ENCODE measurements at regions not wholly inside any gene's neighbourhood (a gene's known extent, or its start where the extent isn't known, plus 50 kb on each side); places are given as distances from the start of the nearest gene placed in this dataset.
"Not testable (repeated sequence)": the region's sequence is repeated elsewhere in the genome, so short reads cannot be mapped to it uniquely, and the experiment has no call there.

- H4K20me1 ChIP-seq (ENCODE audit: insufficient read depth): no peaks in the 10 kb centered on the region; the same call in 1 of the 2 replicates
- no peak overlapping the region for H3K4me3 ChIP-seq (replicated peaks in 1 of 2; ENCODE audit: low read depth in 1 of 2, low read length in 2 of 2)
- BruUV-seq (replicated peaks): no TSS peak
- RAD21 ChIA-PET (ENCODE audit: low non-redundant PET in 1 of 2, low total read pairs in 2 of 2, uncharacterized antibody in 2 of 2, unreplicated experiment in 2 of 2): no interaction called here
- DNase-seq (ENCODE audit: low read depth, low spot score) (no peak), ATAC-seq (no peak)
- no peak overlapping the region for H2AFZ ChIP-seq (ENCODE audit: low read depth, low read length, poor library complexity, severe bottlenecking)
- no peaks in the 10 kb centered on the region for H3K9me2 ChIP-seq (ENCODE audit: insufficient read depth)
- H3K9ac ChIP-seq (ENCODE audit: low read length): no peak overlapping the region
- no peaks in the 10 kb centered on the region for H3K36me3 ChIP-seq (ENCODE audit: control insufficient read depth in 1 of 2, insufficient read depth in 2 of 2, low read length in 2 of 2)
- H3K9me3 ChIP-seq (ENCODE audit: control insufficient read depth in 1 of 2, insufficient read depth in 1 of 2, low read depth in 1 of 2, low read length in 2 of 2): no peaks in the 10 kb centered on the region
- intact Hi-C loops (cut with micrococcal nuclease): no loop called here
- TF ChIP-seq CEBPB (IDR thresholded peaks at IDR 0.05; ENCODE audit: low read depth) (no peak), POLR2A (IDR thresholded peaks at IDR 0.05; ENCODE audit: borderline replicate concordance, extremely low read depth, insufficient read depth, insufficient read length) (no peak), SRF (IDR thresholded peaks at IDR 0.05; ENCODE audit: low read depth) (no peak), ZNF274 (IDR thresholded peaks at IDR 0.05; ENCODE audit: low read depth, low read length) (no peak), JUND (IDR thresholded peaks at IDR 0.05) (no peak), MAX (IDR thresholded peaks at IDR 0.05) (no peak), FOSL1 (IDR thresholded peaks at IDR 0.05; ENCODE audit: low read depth) (no peak), TCF7L2 (IDR thresholded peaks at IDR 0.05; ENCODE audit: borderline replicate concordance, extremely low read depth, insufficient read depth, insufficient read length) (no peak), POLR2AphosphoS5 (IDR thresholded peaks at IDR 0.05; ENCODE audit: low read depth, low read length) (no peak), RAD21 (IDR thresholded peaks at IDR 0.05; ENCODE audit: low read depth) (no peak)
- TF ChIP-seq, protein P1, sequence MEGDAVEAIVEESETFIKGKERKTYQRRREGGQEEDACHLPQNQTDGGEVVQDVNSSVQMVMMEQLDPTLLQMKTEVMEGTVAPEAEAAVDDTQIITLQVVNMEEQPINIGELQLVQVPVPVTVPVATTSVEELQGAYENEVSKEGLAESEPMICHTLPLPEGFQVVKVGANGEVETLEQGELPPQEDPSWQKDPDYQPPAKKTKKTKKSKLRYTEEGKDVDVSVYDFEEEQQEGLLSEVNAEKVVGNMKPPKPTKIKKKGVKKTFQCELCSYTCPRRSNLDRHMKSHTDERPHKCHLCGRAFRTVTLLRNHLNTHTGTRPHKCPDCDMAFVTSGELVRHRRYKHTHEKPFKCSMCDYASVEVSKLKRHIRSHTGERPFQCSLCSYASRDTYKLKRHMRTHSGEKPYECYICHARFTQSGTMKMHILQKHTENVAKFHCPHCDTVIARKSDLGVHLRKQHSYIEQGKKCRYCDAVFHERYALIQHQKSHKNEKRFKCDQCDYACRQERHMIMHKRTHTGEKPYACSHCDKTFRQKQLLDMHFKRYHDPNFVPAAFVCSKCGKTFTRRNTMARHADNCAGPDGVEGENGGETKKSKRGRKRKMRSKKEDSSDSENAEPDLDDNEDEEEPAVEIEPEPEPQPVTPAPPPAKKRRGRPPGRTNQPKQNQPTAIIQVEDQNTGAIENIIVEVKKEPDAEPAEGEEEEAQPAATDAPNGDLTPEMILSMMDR (IDR thresholded peaks at IDR 0.05 in 2 of 3, conservative IDR thresholded peaks at IDR 0.05 in 1 of 3; ENCODE audit: borderline replicate concordance in 1 of 3, insufficient read depth in 1 of 3, low read depth in 2 of 3, low read length in 2 of 3): no peak
- TF ChIP-seq, protein P2, sequence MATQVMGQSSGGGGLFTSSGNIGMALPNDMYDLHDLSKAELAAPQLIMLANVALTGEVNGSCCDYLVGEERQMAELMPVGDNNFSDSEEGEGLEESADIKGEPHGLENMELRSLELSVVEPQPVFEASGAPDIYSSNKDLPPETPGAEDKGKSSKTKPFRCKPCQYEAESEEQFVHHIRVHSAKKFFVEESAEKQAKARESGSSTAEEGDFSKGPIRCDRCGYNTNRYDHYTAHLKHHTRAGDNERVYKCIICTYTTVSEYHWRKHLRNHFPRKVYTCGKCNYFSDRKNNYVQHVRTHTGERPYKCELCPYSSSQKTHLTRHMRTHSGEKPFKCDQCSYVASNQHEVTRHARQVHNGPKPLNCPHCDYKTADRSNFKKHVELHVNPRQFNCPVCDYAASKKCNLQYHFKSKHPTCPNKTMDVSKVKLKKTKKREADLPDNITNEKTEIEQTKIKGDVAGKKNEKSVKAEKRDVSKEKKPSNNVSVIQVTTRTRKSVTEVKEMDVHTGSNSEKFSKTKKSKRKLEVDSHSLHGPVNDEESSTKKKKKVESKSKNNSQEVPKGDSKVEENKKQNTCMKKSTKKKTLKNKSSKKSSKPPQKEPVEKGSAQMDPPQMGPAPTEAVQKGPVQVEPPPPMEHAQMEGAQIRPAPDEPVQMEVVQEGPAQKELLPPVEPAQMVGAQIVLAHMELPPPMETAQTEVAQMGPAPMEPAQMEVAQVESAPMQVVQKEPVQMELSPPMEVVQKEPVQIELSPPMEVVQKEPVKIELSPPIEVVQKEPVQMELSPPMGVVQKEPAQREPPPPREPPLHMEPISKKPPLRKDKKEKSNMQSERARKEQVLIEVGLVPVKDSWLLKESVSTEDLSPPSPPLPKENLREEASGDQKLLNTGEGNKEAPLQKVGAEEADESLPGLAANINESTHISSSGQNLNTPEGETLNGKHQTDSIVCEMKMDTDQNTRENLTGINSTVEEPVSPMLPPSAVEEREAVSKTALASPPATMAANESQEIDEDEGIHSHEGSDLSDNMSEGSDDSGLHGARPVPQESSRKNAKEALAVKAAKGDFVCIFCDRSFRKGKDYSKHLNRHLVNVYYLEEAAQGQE (IDR thresholded peaks at IDR 0.05; ENCODE audit: low read depth): no peak
- no peak overlapping the region for H3K27ac ChIP-seq (ENCODE audit: low read depth, low read length)
- H3K4me2 ChIP-seq (ENCODE audit: low read length): no peak overlapping the region
- no peaks in the 10 kb centered on the region for H3K79me2 ChIP-seq (ENCODE audit: insufficient read depth, low read length)
- no peaks in the 10 kb centered on the region for H3K4me1 ChIP-seq (ENCODE audit: control insufficient read depth in 1 of 2, insufficient read depth in 2 of 2, low read length in 2 of 2)
- CTCF ChIA-PET: no interaction called here
- H3K27me3 ChIP-seq (ENCODE audit: insufficient read depth, low read length): no peaks in the 10 kb centered on the region
- POLR2A ChIA-PET: no interaction called here
Measured at GRCh38 chr7:34445653-34446052, 212.4 kb upstream of the NPSR1 start.

DNA sequence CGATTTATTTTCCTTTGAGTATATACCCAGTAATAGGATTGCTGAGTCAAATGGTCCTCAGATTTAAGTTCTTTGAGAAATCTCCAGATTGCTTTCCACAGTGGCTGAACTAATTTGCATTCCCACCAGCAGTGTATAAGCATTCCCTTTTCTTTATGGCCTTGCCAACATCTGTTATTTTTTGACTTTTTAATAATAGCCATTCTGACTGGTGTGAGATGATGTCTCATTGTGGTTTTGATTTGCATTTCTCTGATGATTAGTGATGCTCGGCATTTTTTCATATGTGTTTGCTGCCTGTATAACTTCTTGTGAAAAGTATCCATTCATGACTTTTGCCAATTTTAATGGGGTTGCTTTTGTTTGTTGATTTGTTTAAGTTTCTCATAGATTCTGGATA, 209.5 kb upstream of the NPSR1 start:
- ATAC-seq; H3K27ac ChIP-seq (ENCODE audit: low read depth, low read length); RAD21 ChIA-PET (ENCODE audit: low non-redundant PET in 1 of 2, low total read pairs in 2 of 2, uncharacterized antibody in 2 of 2, unreplicated experiment in 2 of 2); DNase-seq (ENCODE audit: low read depth, low spot score); POLR2A ChIA-PET; H3K79me2 ChIP-seq (ENCODE audit: insufficient read depth, low read length); CTCF ChIA-PET; H3K4me2 ChIP-seq (ENCODE audit: low read length); H4K20me1 ChIP-seq (ENCODE audit: insufficient read depth); H3K9me2 ChIP-seq (ENCODE audit: insufficient read depth); H3K9ac ChIP-seq (ENCODE audit: low read length); H3K4me3 ChIP-seq (replicated peaks in 1 of 2; ENCODE audit: low read depth in 1 of 2, low read length in 2 of 2); H2AFZ ChIP-seq (ENCODE audit: low read depth, low read length, poor library complexity, severe bottlenecking); H3K9me3 ChIP-seq (ENCODE audit: control insufficient read depth in 1 of 2, insufficient read depth in 1 of 2, low read depth in 1 of 2, low read length in 2 of 2); BruUV-seq (replicated peaks); H3K4me1 ChIP-seq (ENCODE audit: control insufficient read depth in 1 of 2, insufficient read depth in 2 of 2, low read length in 2 of 2); intact Hi-C loops (cut with micrococcal nuclease); H3K36me3 ChIP-seq (ENCODE audit: control insufficient read depth in 1 of 2, insufficient read depth in 2 of 2, low read length in 2 of 2); H3K27me3 ChIP-seq (ENCODE audit: insufficient read depth, low read length): not testable (repeated sequence)
